ENCODE measurements at regions not wholly inside any gene's neighbourhood (a gene's known extent, or its start where the extent isn't known, plus 50 kb on each side); places are given as distances from the start of the nearest gene placed in this dataset.

- dilution Hi-C loops (cut with HindIII; ENCODE audit: low sequenced_read_pairs, unreplicated experiment) (no loop called here), in situ Hi-C loops (cut with MboI; ENCODE audit: low sequenced_read_pairs) (no loop called here), intact Hi-C loops (cut with micrococcal nuclease) (no loop called here)
- no peak overlapping the region for H2BK20ac ChIP-seq (ENCODE audit: low read depth, low read length)
- TF ChIP-seq RFX5 (IDR thresholded peaks at IDR 0.05; ENCODE audit: low read depth, low read length) (no peak), MAFK (IDR thresholded peaks at IDR 0.05; ENCODE audit: low read depth, low read length) (no peak), FOS (IDR thresholded peaks at IDR 0.05; ENCODE audit: low read depth, low read length) (no peak), POLR2A (IDR thresholded peaks at IDR 0.05; ENCODE audit: low read depth, low read length) (no peak), NFE2L2 (IDR thresholded peaks at IDR 0.05; ENCODE audit: low read depth, low read length) (no peak), CTCF (conservative IDR thresholded peaks at IDR 0.05; ENCODE audit: low read depth, low read length) (no peak), CEBPB (IDR thresholded peaks at IDR 0.05; ENCODE audit: low read depth, low read length) (no peak), MXI1 (IDR thresholded peaks at IDR 0.05; ENCODE audit: borderline replicate concordance, low read depth, low read length) (no peak), MAZ (IDR thresholded peaks at IDR 0.05; ENCODE audit: borderline replicate concordance, low read depth, low read length) (no peak), CHD1 (IDR thresholded peaks at IDR 0.05; ENCODE audit: low read depth, low read length) (no peak), RAD21 (IDR thresholded peaks at IDR 0.05; ENCODE audit: low read length) (no peak), SMC3 (IDR thresholded peaks at IDR 0.05; ENCODE audit: low read depth, low read length) (no peak), RCOR1 (IDR thresholded peaks at IDR 0.05; ENCODE audit: insufficient replicate concordance, low read length) (no peak), BHLHE40 (IDR thresholded peaks at IDR 0.05; ENCODE audit: low read depth, low read length) (no peak)
- TF ChIP-seq, protein P1, sequence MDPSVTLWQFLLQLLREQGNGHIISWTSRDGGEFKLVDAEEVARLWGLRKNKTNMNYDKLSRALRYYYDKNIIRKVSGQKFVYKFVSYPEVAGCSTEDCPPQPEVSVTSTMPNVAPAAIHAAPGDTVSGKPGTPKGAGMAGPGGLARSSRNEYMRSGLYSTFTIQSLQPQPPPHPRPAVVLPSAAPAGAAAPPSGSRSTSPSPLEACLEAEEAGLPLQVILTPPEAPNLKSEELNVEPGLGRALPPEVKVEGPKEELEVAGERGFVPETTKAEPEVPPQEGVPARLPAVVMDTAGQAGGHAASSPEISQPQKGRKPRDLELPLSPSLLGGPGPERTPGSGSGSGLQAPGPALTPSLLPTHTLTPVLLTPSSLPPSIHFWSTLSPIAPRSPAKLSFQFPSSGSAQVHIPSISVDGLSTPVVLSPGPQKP (IDR thresholded peaks at IDR 0.05; ENCODE audit: borderline replicate concordance, low read depth, low read length) = no peak
- TF ChIP-seq, protein P2, sequence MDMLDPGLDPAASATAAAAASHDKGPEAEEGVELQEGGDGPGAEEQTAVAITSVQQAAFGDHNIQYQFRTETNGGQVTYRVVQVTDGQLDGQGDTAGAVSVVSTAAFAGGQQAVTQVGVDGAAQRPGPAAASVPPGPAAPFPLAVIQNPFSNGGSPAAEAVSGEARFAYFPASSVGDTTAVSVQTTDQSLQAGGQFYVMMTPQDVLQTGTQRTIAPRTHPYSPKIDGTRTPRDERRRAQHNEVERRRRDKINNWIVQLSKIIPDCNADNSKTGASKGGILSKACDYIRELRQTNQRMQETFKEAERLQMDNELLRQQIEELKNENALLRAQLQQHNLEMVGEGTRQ (IDR thresholded peaks at IDR 0.05; ENCODE audit: low read depth, low read length) = no peak
- H3K4me1 ChIP-seq (ENCODE audit: control insufficient read depth, insufficient read depth, low read length) = no peaks in the 10 kb centered on the region
- H3K56ac ChIP-seq (ENCODE audit: extremely low read depth, insufficient read depth, low read length) = no peak overlapping the region
- no peaks in the 10 kb centered on the region for H4K20me1 ChIP-seq (ENCODE audit: insufficient read depth, low read length)
- CTCF ChIA-PET = no interaction called here
- H2BK15ac ChIP-seq (ENCODE audit: low read depth, low read length) = no peak overlapping the region
- no peaks in the 10 kb centered on the region for H3K9me3 ChIP-seq (ENCODE audit: control insufficient read depth, insufficient read depth, low read length)
- no peak overlapping the region for H2AK5ac ChIP-seq (ENCODE audit: low read depth, low read length)
- H2AK9ac ChIP-seq (replicated peaks; ENCODE audit: low read depth, low read length, poor library complexity) = no peak overlapping the region
- no peak overlapping the region for H3K14ac ChIP-seq (replicated peaks; ENCODE audit: low read depth, low read length)
- H3K27ac ChIP-seq (ENCODE audit: insufficient read depth, low read length) = no peak overlapping the region
- no peak overlapping the region for H2BK120ac ChIP-seq (ENCODE audit: low read depth, low read length)
- no peaks in the 10 kb centered on the region for H3K36me3 ChIP-seq (ENCODE audit: control insufficient read depth, insufficient read depth, low read length)
- no peak overlapping the region for H3K23ac ChIP-seq (ENCODE audit: low read depth, low read length)
- no CpG with 5 or more reads among the region's 2 CpGs for WGBS, 2 experiments (ENCODE audit: extremely low coverage in 2 of 2, insufficient read length in 1 of 2)
- no peak overlapping the region for H3K4me3 ChIP-seq (ENCODE audit: insufficient read depth, low read depth, low read length)
- ATAC-seq (ENCODE audit: low read depth) = no peak
- no TSS peak for BruUV-seq (replicated peaks)
- H2BK5ac ChIP-seq (ENCODE audit: low read depth, low read length, poor library complexity, severe bottlenecking) = no peak overlapping the region
- no peak overlapping the region for H4K8ac ChIP-seq (ENCODE audit: low read depth in 2 of 2, low read length in 2 of 2)
- POLR2A ChIA-PET (ENCODE audit: unreplicated experiment) = no interaction called here
- no peak overlapping the region for H3K4ac ChIP-seq (ENCODE audit: low read depth, low read length)
- H3K79me1 ChIP-seq (ENCODE audit: low read depth in 1 of 2, low read length in 2 of 2) = no peaks in the 10 kb centered on the region
- no peak overlapping the region for H3K9ac ChIP-seq (ENCODE audit: low read depth, low read length)
- H3K4me2 ChIP-seq (ENCODE audit: low read depth, low read length) = no peak overlapping the region
- no peak overlapping the region for H4K5ac ChIP-seq (ENCODE audit: low read depth, low read length)
- H3K27me3 ChIP-seq (ENCODE audit: control insufficient read depth, insufficient read depth, low read length) = no peaks in the 10 kb centered on the region
- H2AFZ ChIP-seq (replicated peaks; ENCODE audit: low read length, poor library complexity) = no peak overlapping the region
- H3K9me1 ChIP-seq (ENCODE audit: insufficient read depth, low read length) = no peaks in the 10 kb centered on the region
- no peak overlapping the region for H3K18ac ChIP-seq (ENCODE audit: low read depth, low read length)
- no peak overlapping the region for H4K91ac ChIP-seq (ENCODE audit: insufficient read depth, low read depth, low read length)
- DNase-seq = no peak
These were observed 2002.2 kb upstream of the ACO1 start for GRCh38 chr9:30382271-30382670.
